ENCODE measurements at regions not wholly inside any gene's neighbourhood (a gene's known extent, or its start where the extent isn't known, plus 50 kb on each side); places are given as distances from the start of the nearest gene placed in this dataset.
"Not testable (repeated sequence)": the region's sequence is repeated elsewhere in the genome, so short reads cannot be mapped to it uniquely, and the experiment has no call there.

DNA sequence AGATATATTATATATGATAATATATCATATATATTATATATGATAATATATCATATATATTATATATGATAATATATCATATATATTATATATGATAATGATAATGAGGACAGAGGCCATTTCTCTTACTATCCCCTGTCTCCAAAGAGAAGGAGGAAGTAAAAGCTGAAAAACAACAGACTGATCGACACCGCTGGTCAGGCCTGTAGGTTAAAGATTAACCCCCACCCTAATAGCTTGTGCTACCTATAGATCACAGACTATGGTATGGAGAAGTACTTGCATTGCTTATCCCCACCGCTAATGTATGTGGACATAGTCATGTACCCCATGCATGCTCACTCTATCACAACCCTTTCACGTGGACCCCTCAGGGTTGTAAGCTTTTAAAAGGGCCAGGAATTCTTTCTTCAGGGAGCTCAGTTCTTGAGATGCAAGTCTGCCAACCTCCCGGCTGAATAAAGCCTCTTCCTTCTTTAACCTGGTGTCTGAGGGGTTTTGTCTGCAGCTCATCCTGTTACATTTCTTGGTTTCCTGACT is 786.1 kb upstream of the TMEM132C start:
- no peak for DNase-seq (ENCODE audit: low read depth)

DNA sequence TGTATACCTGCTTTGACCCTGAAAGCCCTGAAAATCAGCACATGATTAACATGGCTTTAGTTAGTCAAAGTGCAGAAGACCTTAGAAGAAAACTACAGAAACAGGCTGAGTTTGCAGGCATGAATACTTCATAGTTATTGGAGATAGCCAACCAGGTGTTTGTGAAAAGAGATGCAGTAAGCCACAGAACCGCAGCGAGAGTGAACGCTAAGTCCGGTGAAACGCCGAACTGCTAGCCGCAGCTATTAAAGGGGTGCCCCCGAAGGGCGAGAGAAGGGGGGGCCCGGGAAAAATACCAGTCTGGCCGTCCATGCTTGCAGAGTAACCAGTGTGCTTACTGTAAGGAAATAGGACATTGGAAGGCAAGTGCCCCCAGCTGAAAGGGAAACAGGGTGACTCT is 784.0 kb upstream of the TMEM132C start:
- DNase-seq (ENCODE audit: low read depth) = no peak

DNA sequence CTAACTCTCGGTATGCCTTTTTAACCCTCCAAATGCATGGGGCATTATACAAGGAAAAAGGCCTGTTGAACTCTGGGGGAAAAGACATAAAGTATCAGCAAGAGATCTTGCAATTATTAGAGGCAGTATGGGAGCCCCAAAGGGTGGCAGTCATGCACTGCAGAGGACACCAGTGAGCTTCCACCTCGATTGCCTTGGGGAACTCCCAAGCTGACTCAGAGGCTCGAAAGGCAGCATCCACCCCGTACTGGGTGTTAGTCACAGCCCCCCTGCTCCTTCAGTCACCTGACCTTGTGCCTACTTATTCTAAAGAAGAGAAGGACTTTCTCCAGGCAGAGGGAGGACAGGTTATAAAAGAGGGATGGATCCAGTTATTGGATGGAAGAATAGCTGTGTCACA is 781.4 kb upstream of the TMEM132C start:
- peak; percentile 1 for DNase-seq (ENCODE audit: low read depth)

DNA sequence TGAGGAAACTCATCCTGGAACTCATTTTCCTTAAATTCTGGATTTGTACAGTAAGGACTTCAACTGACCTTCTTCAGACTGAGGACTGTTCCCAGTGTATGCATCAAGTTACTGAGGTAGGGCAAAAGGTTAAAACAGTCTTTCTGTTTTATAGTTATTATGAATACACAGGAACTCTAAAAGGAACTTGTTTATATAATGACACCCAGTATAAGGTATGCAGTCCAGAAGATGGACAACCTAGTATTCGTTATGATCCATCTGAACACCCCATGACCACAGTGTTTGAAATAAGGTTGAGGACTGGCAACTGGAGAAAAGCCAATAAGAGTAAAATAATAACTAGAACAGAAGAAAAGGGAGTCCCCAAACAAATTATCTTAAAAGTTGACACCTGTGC is 779.9 kb upstream of the TMEM132C start:
- no peak for DNase-seq (ENCODE audit: low read depth)

DNA sequence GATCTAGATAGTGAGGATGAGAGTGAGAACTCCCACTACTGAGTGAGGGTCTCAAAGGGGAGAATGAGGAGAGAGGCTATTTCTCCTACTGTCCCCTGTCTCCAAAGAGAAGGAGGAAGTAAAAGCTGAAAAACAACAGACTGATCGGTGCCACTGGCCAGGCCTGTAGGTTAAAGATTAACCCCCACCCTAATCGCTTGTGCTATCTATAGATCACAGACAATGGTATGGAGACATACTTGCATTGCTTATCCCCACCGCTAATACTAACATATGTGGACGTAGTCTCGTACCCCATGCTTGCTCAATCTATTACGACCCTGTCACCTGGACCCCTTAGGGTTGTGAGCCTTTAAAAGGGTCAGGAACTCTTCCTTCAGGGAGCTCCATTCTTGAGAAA is 777.9 kb upstream of the TMEM132C start:
- DNase-seq (ENCODE audit: low read depth) = no peak

DNA sequence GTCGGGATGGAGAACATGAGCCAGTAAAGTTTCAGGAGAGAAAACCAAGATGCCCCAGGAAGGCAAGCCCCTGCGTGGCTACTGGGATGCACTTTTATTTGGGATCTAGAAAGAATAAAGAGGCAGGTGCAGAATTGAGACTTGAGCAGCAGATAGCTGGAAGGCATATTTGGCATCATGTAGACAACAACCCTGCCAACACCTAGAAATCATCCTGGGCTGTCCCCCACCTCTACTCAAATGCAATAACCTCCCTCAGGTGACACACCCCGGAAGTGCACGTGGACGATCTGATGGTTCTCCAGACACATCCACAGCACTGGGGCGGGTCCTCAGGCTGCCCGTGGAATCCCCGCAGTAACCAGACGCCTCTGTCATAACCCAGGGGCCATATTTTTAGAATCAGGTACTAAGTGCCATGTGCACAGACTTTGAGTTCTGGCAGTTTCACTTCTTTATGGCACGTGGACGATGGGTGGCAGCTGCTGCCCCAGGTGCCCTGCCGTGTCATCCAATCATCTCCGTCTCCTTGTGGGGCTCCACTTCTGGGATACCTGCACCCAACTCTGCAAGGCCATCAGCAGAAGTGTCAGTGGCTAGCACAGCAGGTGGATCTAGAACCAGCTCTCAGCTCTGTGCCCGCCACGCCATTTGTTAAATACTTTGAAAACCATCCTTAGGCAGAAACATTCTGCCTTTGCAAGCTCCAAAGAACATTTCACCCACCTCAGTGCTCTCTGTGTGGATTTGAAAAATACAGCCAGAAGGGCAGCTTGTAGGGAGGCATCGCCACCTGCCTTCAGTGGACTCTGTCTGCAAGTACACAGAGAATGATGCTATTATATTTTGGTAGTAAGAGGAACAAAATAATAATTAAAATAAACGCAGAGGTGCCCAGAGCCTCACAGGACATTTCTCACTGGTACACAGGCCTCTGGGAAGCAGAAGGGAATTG is 771.7 kb upstream of the TMEM132C start:
- no peak for DNase-seq (ENCODE audit: low read depth)

DNA sequence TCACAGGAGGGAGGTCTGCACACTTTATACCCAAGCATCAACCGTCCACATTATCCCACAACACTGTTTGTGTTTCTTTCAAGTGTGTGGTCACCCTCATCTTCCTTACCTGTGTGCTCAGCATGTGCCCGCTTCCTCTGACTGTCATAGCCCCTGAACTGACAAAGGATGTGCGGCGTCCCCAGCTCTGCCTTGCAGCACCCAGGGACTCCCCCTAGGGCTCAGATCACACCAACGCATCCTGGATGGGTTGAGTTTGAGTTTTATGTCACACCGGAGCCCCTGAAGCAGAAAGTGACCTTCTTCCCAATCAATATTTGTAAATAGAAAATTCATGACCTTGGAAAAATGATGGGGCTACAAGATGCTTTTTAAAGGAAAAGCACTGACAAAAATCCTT is 770.7 kb upstream of the TMEM132C start:
- DNase-seq (ENCODE audit: low read depth) = no peak

DNA sequence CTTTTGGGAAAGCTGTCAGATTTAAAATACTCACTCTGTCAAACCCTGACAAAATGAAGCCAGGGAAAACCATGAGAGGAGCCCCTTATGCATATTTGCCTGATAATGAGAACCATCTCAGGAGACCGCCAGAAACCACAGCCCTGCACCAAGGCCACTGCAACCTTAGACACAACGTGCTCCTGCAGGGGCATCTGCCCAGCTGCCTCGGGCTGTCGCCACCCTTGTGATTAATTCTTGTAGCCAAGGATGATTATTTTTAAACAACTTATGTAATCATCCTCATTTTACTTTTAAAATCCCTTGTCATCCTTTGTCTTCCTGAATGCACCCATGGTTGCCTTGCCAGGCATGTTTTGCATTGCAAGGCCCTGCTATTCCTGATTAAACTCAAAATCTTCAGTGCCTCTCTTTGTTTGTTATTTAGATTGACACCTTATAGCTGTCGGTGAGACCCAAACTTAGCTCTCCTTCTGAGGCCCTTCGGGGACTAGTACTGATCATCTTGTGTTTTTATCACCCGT is 766.4 kb upstream of the TMEM132C start:
- DNase-seq (ENCODE audit: low read depth) = no peak

DNA sequence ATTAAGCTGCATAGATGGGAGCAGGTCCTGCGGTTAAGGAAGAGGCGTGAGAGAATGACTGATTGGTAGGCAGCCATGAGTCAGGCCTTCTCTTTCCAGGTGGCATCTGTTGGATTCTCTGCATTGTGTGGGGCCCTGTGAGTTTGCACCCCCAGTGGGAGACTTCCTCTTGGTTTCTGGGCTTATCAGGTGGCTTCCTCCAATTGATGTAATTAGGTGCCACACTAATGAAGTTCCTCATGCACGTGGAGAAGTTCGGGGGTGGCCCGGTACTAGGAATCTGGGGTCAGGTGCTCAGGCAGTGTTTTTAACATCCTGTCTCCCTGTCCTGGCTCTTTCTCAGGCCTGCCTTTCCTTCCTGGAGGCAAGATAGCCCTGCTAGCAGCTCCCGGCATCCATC is 765.1 kb upstream of the TMEM132C start:
- no peak for DNase-seq (ENCODE audit: low read depth)

DNA sequence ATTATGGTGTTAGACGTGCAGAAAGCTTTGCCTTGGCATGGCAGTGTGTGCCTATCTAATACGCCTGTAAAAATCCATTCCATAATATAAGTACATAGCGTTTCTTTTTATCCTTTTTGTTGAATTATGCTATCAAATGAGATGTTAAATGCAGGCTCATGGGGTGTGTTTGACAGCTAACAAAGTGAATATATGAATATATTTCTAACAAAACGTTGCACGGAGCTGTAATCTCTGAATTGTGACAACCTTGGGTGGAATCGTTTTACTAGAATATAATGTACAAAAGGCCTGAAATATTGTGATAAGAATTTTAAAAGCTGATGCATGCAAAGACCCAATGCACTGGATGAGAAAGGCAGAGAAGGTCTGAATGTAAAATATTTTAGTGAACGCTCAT is 763.7 kb upstream of the TMEM132C start:
- DNase-seq (ENCODE audit: low read depth) = no peak

DNA sequence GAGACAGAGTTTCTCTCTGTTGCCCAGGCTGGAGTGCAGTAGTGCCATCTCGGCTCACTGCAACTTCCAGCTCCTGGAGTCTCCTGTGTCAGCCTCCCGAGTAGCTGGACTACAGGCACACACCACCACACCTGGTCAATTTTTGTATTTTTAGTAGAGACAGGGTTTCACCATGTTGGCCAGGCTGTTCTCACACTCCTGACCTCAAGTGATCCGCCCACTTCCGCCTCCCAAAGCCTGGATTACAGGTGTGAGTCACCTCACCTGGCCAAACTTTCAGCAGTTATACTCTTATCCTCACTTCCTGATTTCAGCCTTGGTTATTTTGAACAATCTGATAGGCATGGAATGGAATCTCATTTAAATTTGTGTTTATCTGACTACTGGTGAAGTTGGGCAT is 763.0 kb upstream of the TMEM132C start:
- not testable (repeated sequence) for DNase-seq (ENCODE audit: low read depth)

DNA sequence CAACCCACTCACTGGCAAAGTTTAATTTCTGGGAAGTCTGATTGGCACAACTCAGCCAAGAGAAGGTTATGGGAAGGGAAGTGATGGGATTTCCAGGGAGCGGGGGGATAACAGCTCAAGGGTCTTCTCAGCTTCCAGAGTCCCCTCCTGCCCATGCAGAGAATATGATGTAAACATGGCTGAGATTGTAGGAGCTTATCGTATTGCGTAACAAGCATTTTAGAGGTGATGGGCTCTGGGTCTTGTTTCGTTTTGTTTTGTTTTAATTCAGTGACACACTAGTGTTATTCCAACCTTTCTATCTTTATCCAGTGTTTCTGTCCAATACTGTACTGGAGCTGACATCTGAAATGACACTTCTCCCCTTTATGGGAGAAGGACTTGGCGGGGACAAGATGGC is 762.1 kb upstream of the TMEM132C start:
- DNase-seq (ENCODE audit: low read depth) = no peak

DNA sequence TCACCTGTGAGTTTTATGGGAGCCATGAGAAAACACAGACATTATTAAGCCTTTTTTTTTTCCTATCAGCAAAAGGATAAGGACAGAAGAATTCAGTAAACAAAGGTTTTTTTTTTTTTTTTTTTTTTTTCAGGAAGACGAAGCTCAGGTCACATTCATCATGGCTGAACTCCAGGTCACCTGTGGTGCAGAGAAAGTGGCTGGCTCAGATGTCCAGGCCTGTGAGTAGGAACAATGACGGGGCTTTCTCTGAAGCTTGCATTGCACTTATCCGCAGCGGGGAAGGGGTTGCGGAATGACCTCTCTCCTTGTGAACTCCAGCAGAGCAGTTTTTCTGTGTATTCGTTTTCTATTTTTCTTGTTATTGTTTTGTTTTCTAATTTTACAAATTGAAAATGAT is 759.6 kb upstream of the TMEM132C start:
- no peak for DNase-seq (ENCODE audit: low read depth)

DNA sequence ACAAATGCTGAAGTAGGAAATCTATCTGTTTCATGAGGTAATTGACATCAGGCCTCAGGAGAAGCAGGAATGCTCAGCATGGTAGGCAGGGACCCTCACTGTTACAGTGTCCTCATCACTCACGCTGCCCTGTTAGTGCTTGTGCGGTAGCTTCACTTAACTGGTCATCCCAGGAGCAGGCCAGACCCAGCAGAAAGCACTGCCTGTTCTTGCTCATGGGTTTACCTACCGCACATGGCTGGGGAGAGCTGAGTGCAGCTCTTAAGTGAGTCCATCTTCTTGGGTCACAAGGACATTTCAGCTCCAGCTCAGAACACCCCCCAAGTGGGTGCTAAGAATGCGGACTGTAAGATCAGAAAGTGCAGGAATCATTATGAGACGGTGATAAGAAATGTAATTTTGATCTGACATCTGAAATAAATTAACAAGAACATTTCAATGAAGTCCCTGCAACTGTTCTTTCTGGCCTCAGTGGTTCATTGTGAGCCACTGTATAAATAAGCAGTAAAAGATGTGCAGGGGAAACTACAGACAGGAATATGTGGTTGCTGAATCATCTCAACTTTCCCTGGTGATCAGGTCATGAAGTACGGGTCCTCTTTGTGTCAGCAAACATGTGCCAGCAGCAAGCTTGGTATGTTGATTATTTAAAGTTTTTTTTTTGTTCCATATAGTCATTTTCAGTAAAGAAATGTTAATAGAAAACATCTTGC is 757.7 kb upstream of the TMEM132C start:
- no peak for DNase-seq (ENCODE audit: low read depth)

DNA sequence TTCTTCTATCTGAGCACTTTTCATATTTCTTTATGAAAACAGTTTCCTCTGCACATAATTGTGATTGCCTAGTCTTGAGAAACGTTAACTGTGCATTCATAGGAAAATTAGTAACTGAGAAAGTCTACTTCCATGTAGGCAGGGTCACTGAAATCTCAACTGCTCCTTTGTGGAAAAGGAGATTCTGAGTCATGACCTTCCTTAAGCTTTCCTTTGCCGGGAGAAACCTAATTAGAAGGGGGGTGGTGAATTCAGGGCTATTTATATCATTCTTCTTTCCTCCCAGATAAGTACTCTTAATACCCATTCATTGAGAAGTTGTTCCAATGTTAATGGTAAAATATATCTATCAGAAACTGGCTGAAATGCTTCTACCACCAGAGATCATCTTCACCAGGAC is 751.0 kb upstream of the TMEM132C start:
- DNase-seq (ENCODE audit: low read depth) = no peak

DNA sequence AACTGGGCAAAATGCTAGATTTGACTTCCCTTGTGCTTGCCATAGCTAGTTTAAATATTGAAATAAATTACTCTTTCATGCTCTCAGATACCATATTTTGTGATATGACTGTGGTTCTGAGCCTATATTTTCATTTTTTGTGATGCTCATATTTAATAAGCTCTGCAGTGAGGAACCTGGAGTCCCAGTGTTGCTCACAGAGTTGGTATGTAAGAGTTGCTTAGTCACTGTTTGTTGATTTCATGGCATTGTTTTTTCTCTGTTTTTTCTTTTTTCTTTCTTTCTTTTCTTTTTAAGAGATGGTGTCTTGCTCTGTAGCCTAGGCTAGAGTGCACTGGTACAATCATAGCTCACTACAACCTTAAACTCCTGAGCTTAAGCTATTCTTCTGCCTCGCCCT is 750.5 kb upstream of the TMEM132C start:
- no peak for DNase-seq (ENCODE audit: low read depth)

DNA sequence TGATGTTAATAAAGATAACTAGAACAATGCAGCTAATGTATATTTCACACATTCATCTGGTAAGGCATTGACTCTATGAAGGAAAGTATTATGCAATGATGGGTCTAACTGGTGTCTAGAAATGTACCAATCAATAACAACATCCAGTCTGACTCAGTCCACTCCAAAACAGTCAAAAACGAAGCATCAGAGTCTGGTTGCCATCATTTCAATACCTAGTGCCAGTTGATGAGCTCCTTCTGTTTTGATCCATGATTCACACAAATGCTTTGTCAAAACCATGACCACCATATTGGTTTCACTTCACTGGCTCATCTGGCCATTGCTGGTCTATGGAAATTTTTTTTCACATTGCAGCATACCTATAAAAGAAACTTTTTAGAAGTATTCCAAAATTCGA is 747.2 kb upstream of the TMEM132C start:
- DNase-seq (ENCODE audit: low read depth) = no peak

DNA sequence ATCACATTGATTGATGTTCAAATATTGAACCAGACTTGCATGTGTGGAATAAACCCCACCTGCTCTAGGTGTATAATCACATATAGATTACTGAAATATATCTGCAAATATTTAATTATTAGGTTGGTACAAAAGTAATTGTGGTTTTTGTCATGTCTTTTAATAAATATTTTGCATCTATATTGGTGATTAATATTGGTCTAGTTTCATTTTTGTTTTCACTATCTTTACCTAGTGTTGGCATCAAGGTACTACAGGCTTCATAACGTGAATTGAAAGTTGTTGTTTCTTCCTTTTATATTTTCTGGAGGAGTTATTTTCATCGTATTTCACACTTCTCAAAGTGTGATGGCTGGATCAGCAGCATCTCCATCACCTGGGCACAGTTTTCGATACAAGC is 740.0 kb upstream of the TMEM132C start:
- no peak for DNase-seq (ENCODE audit: low read depth)

DNA sequence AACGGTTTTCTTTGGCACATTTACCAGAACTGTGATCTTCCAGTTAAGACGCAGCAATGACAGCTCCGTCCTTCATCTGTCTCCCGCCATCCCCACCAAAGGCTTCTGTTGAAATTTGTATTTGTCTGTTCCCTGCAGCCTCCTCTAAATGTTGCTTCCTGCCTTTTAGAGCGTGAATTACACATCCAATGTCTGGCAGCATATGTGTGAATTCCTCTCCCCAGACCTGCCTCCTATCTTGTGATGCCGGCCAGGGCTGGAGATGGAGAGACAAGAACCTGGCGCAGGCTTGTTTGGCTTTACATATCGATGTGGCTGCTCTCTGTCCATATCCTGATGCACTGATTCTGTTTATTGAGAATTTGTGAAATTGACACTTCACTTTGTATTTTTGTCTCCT is 738.4 kb upstream of the TMEM132C start:
- DNase-seq (ENCODE audit: low read depth) = no peak

DNA sequence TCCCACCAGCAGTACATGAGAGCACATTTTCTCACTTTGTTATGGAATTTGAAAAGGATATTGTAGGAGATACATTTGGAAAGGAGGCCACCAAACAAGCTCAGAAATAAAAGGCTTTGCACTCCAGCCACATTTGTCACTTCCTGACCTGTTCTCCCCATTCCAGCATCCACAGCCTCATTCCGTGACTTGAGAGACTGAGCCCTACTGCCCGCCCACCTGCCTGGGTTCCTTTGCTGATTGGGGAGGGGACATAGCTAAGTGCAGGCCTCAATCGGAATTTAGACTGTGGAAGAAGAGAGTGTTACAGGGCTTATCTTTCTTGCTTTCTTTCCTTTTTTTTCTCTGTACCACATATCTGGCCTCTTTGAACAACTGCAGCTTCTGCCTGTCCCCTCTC is 735.4 kb upstream of the TMEM132C start:
- no peak for DNase-seq (ENCODE audit: low read depth)

DNA sequence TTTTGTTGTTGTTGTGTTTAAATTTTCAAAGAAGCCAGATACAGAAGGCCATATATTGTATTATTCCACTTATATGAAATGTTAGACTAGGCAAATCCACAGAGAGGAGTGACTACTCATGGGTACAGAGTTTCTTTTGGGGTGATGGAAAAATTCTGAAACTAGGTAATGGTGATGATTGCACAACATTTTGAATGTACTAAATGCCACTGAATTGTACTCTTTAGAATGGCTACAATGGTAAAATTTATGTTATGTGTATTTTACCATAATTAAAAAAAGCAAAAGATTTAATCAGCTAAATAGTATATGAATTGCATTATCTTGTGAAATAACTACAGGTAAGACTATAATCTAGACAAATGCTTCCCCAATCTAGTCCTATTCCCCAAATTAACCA is 733.6 kb upstream of the TMEM132C start:
- no peak for DNase-seq (ENCODE audit: low read depth)

DNA sequence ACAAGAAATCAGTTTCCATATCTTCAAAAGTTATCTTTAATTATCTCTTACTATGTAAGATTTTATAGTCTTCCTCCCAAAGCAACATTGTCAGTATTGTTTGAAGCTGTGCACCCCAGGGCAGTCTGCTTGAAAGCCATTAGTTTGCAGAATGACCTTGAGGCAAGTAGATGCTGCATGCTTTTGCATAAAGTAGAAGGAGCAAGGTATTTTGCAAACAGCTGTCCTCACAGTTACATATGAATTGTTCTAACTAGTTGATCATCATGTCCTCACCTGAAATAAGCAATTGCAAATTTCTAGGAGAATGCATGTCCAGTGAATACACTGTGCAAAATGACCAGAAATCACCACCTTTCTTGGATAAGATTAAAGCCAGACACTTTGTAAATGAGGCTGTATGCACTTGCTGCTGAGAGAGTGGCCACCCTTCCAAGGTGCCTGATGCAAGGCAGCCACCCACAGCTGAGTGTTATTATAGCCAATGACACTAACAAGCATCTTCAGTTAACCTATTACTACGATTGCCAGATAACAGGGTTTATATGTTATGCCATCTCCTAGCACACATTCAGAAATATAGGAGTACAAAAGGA is 730.0 kb upstream of the TMEM132C start:
- no peak for DNase-seq (ENCODE audit: low read depth)

DNA sequence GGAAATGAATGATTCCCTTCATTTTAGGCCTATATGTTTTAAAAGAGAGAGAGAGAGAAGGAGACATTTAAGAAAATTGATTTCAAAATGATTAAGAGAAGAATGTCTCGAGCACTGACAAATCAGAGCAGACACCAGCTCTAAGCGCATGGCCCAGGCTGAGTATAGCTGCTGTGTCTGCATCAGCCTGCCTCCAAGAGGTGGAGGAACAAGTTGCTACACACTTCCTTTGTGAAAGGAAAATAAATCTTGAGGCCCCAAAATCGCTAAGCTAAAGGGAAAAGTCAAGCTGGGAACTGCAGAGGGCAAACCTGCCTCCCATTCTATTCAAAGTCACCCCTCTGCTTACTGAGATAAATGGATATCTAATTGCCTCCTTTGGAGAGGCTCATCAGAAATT is 728.7 kb upstream of the TMEM132C start:
- DNase-seq (ENCODE audit: low read depth) = no peak
